Stromal cell of bone marrow (primary cell): ENCODE measurements at regions not wholly inside any gene's neighbourhood (a gene's known extent, or its start where the extent isn't known, plus 50 kb on each side); places are given as distances from the start of the nearest gene placed in this dataset.
"Not testable (repeated sequence)": the region's sequence is repeated elsewhere in the genome, so short reads cannot be mapped to it uniquely, and the experiment has no call there.

Experiments
- DNase-seq: peaks from one replicate; pipeline ENCODE4 v3.0.0-alpha.2; 2012; ENCODE audit warnings: low read depth

DNA sequence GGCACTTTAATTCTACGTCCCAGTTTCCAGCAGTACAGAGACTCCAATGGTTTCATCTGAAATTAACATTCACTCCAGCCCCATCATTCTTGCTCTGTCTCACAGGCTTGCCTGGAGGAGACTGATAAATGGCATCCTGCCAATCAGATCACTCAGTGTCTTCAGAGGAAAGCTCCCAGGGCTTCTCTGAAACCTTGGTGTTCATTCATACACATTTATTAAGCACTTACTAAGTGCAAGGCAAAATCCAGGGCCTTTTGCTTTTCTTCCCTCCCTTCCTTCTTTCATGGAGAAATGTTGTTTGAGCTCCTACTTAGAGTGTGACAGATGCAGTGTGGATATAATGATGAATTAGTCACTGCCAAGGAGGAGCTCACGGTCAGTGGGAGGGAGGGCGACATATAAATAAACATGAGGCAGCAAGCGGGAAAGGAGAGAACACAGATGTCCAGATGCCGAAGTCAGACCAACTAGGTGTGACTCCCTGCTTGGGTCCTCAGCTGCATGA lies 106.7 kb upstream of the DTNBP1 start:
- no peak for DNase-seq

DNA sequence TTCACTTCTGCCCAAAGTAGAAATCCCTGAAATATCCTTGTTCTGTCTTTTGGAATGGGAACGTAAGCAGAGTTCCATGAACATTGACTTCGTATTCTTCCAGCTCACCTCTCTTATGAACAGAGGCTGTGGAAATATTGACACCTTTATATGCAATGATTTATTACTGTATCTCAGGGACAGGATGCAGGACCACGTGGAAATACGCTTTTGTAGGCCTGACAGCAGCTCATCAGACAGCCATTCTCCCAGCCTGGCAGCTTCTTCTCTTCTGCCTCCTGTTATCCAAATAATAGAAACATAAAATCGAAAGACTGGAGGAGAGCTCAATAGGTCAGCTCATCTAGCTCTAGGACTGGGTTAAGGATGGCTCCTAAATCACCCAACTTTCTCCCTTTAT lies 106.2 kb upstream of the DTNBP1 start:
- DNase-seq: no peak

DNA sequence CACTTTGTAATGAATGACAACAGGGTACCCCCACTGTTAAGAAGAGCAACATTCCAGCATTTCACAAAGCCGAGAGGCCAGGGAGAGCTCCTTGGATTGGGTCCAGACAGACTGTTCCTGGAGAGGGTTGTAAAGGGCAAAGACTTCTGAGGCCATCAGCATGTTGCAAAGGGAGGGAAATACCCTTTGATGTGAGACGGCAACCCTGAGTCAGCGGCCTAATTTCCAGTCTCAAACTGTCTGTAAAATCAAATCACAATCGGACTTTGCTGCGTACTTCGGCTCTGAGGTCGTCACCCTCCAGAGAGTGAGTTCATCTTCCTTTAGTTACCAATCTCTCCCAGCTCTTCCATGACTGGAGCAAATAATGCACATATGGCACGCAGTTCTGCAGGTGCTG lies 101.0 kb upstream of the DTNBP1 start:
- peak; percentile 19 for DNase-seq

DNA sequence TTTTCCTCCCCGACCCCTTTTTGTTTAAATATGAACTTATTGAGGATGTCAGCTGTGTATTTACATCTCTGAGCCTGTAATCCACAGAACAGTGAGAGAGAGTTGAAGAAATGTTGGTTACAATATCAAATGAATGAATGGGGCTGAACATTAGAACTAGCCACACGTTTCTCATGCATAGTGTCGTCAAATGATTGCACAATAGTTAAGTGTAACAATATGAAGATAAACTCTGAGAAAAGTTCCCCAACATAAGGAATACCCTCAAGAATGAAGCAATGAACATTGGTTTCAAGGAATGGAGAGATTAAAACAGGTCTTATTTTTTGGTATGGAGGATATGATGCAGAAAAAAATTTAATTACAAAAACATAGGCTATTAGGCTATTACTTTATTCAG lies 100.5 kb upstream of the DTNBP1 start:
- no peak for DNase-seq

DNA sequence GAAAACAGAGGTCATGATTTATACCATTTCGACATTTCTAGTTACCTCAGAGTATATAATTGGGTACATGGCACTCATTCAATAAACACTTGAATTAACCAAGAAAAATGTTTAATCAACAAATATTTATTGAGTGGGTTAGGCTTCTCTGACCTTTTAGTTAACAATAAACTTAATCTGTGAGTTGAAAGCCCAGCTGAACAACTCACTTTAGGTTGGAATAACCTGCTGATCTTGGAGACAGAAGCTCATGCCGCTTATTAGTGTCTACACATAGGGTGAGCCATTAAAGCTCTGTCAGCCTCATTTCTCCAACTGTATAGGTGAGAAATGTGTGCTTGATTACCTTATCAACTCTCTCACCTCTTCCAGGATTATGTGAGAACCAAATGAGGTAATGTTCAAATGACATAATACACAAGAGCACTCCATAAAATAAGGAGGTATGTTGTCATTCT lies 98.2 kb upstream of the DTNBP1 start:
- no peak for DNase-seq

DNA sequence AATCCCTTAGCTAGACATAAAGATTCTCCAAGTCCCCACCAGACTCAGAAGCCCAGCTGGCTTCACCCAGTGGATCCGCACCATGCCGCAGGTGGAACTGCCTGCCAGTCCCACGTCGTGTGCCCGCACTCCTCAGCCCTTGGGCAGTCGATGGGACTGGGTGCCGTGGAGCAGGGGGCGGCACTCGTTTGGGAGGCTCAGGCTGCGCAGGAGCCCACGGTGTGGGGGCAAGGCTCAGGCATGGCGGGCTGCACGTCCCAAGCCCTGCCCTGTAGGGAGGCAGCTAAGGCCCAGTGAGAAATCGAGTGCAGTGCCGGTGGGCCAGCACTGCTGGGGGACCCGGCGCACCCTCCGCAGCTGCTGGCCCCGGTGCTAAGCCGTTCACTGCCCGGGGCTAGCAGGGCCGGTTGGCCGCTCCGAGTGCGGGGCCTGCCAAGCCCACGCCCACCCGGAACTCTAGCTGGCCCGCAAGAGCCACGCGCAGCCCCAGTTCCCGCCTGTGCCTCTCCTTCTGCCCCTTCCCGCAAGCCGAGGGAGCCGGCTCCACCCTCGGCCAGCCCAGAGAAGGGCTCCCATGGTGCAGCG lies 95.9 kb upstream of the DTNBP1 start:
- DNase-seq: no peak

DNA sequence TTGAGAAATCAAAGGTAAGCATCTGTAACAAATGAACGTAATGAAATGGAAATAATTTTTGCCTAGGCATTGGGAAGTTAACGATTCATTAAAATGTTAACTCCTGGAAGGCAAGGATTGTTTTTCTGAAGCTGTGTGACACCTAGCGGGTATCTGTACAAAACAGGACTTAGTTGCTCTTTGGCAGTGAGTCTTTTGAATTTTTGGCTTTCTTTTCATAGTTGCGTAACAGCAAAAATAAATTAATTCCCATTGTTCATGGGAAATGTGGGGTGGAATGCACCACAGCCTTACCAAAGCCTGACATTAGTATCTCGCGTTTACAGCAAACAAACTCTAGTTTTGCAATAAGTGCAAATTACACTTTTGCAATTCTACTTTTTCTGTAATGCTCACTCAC lies 92.7 kb upstream of the DTNBP1 start:
- DNase-seq: peak; percentile 18

DNA sequence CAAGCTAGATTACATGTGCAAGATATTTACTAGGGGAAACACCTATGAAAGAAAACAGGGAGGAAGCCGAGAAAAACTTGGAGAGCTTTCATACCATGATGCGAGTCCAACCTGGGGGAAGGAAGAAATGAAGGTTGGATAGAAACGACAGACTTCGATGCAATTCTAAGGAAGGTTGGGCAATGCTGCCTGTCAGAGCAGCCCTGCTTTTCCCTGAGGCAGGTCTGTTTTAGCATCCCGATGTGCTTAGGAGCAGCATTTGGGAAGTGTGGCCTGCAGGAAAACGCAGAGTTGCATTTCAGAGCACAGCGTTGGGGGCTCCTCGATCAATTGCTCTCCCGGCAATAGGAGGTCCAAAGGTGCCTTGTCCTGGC lies 91.9 kb upstream of the DTNBP1 start:
- no peak for DNase-seq

DNA sequence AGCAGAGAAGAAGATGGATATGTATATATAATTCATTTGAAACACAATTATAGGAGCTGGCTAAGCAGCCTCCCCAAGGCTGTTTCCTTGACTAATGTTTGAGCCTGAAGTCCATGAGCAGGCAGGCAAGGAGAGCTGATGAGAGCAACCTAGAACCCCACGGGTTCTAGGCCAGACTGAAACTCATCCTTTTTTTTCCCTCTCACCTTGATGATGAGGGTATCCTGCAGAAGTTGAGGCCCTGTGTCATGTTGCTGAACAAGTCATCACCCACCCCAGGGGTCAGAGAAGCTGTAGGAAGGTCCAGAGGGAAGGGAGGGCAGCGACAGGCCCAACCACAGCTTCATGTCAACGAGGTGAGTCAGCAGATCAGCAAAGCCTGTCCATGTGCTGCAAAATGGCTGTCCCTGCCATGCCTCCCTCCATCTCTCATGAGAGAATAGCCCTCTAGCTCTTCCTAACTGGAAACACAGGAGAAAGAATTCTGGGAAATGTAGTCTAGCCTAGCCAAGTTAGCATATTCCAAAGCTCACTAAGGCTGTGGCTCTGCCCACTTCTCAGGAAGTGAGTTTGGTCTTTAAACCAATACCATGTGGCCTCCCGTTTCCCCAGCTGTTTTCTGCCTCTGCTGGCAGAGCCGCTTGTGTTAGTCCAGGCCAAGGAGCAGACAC lies 91.3 kb upstream of the DTNBP1 start:
- DNase-seq: peak; percentile 13

DNA sequence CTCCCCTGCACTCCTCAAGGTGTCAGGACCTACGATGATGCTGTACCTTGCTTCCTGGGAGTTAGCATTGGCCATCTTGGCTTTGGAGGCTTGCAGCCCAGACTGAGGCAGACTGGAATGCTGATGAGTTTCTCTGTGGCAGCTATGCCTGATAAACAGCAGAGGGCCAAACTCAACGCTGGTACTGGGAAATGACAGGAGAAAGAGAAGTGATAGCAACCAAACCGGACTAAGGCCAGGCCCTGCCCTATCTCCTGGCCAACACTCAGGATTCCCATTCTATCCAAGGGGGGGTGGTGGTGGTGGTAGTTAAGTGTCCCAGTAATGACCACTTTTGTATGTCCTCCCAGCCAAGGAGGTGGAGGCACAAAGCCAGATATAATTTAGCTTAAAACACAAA lies 90.0 kb upstream of the DTNBP1 start:
- no peak for DNase-seq

DNA sequence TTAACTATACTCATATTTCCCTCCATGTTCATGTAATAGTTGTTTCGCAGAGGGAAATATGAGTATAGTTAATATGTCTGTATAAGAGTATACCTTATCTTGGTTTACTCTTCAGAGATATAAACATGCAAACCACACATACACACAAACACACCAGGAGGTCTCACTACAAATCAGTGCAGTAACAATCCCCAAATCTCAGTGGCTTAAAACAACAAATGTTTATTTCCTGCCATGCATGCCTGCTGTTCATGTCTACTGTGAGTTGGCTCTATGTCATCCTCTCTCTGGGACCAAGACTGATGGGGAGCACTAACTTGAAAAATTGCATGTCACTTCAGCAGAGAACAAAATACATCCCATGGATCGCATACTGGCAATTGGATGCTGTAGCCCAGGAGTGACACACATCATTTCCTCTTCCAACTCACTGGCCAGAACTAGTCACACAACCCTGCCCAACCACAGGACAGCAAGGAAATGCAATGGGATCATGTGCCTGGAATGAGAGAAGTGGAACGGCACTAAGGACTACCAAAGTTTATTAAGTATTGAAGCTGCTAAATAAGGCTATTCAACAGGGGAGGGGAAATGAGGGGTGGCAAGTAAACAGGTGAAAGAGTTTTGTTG lies 89.0 kb upstream of the DTNBP1 start:
- DNase-seq: no peak

DNA sequence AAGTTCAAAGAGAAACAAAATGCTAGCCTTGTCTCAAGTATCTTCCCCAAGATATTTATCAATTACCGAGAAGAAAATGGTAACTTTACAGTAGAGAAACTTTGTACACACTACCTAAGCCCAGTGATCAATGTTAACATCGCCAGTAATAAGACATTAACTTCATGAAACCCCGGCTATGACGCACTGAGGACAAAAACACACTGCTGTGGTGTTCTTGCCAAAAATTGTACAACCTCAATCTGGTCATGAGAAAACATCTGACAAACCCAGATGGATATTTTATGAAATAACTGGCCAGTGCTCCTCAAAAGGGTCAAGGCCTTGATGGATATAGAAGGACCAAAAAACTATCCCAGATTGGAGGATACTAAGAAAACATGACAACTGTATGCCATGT lies 85.5 kb upstream of the DTNBP1 start:
- DNase-seq: no peak

DNA sequence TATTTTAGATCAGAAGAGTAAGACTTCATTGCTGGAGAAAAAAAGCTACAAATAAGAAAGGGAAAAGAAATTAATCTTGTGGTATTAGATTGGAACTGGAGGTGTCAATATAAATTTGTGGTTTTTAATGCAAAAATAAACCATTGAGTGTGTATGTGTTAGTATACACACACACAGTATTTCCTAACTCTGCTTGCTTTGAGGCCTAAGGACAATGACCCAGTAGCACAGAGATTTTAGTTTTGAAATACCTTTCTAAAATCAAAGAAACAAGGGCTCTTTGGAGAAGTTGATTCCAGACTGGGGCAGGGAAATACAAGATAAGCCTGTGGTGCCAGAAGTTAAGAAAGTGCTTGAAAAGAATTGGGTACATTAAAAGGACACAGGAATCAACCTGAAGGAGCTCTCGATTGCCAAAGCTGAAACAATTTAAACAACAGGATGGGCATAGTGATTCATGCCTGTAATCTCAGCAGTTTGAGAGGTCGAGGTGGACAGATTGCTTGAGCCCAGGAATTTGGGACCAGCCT lies 84.6 kb upstream of the DTNBP1 start:
- DNase-seq: no peak

DNA sequence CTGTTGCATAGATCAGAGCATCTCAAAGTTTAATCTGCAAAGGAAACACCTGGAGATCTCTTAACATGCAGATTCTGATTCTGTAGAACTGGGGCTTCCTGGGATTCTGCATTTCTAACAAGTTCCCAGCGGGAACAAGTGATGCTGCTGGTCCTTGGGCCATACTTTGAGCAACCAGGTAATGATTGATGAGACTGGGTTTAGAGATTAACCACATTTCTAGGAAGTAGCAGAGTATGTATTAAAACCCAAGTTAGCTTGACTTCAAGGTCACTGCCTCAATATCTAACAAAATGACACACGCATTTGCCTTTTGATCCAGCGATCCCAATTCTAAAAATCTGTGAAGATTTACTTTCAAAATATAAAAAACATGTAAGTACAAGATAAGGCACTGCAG lies 83.0 kb upstream of the DTNBP1 start:
- DNase-seq: no peak

DNA sequence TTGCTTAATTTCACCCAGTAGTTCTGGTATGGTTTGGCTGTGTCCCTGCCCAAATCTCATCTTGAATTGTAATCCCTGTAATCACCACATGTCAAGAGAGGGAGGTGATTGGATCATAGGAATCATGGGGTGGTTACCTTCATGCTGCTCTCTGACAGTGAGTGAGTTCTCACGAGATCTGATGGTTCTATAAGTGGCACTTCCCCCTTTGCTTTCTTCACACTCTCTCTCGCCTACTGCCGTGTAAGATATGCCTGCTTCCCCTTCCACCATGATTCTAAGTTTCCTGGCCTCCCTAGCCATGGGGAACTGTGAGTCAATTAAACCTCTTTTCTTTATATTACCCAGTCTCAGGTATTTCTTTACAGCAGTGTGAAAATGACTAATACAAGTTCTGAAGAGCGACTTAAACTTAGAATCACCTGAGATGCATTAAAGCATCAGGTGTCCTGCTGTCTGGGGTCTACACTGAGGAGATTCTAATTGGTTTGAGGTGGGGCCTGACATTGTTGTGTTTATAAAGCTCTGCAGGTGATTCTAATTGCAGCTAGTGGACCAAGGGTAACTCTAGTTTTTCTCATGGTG lies 82.1 kb upstream of the DTNBP1 start:
- DNase-seq: no peak

DNA sequence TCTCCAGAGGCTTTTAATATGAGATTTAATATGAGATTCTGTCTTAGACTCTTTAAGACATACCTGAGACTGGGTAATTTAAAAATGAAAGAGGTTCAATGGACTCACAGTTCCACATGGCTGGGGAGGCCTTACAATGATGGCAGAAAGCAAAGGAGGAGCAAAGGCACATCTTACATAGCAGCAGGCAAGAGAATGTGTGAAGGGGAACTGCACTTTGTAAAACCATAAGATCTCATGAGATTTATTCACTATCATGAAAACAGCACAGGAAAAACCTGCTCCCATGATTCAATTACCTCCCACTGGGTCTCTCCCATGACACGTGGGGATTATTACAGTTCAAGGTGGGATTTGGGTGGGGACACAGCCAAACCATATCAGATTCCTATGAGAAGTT lies 79.2 kb upstream of the DTNBP1 start:
- DNase-seq: not testable (repeated sequence)

DNA sequence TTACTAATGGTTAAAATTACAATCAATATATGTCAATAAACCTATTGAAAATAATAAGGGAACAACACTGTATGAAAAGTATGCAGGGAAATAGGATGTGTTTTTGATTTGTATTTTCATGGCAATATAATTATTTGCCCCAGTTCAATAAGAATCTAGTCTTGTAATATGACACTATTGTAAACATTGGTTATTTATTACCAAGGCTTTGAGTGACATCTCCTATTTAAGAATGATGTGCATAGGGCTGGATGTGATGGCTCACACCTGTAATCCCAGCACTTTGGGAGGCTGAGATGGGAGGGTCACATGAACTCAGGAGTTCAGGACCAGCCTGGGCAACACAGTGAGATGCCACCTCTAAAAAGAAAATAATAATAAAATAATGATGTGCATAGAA lies 78.6 kb upstream of the DTNBP1 start:
- no peak for DNase-seq

DNA sequence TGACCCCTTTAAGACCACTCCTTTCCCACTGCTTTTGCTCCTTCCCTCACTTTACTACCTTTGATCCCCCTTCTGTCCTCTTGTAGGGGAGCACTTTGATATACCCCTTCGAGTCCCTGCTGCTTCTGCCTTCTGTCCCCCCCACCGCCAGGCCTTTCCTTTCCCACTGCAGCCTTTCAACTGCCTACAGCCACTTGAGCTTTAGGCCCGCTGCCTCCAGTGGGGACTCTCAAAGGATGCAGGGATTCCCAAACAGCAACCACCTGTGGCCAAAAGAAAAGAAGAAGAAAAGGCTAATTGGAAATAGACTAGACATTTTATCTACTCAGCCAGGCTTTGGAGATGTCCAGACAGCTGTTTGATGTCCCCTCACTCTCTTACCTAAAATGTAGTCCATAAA lies 77.0 kb upstream of the DTNBP1 start:
- no peak for DNase-seq

DNA sequence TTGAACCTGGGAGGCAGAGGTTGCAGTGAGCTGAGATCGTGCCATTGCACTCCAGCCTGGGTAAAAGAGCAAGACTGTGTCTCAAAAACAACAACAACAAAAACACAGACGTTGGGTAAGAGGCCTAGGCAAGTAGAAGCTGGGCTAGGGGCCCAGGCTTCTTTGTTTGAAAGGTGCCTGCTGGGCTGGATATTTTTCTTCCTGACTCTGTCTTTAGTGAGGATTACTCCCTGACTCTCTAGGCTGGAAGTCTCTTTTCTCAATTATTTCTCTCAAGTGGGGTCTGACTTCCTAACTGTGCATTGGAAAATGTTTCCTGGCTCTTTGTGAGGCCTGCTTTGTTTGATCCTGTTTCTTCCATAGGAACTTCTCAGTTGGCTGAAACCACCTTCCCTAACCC lies 76.5 kb upstream of the DTNBP1 start:
- no peak for DNase-seq

DNA sequence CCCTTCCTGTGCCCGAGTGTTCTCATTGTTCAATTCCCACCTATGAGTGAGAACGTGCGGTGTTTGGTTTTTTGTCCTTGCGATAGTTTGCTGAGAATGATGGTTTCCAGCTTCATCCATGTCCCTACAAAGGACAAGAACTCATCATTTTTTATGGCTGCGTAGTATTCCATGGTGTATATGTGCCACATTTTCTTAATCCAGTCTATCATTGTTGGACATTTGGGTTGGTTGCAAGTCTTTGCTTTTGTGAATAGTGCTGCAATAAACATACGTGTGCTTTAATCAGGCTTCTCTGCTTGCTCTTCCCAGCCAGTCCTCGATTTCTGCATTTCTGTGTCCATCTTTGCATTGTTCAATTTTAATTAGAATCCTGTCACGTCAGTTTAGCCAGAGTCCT lies 75.4 kb upstream of the DTNBP1 start:
- DNase-seq: not testable (repeated sequence)

DNA sequence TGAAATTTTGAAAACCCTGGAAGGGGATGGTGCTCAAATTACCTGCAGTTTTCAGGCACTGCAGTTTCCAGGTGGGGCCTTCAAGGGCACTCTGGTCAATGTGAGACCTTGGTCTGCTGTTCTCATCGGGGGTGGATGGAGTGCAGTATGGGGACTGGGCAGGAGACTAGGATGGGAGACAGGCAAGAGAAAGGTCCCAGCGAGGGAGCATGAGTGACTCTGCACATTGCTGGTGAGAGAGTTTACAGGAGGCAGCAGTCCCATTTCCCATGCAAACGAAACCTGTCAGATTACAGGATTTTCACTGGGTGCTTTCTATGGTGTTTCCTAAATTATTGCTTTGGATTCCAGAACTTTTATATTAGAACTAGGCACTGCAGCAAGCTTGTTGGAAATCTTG lies 73.5 kb upstream of the DTNBP1 start:
- DNase-seq: no peak

DNA sequence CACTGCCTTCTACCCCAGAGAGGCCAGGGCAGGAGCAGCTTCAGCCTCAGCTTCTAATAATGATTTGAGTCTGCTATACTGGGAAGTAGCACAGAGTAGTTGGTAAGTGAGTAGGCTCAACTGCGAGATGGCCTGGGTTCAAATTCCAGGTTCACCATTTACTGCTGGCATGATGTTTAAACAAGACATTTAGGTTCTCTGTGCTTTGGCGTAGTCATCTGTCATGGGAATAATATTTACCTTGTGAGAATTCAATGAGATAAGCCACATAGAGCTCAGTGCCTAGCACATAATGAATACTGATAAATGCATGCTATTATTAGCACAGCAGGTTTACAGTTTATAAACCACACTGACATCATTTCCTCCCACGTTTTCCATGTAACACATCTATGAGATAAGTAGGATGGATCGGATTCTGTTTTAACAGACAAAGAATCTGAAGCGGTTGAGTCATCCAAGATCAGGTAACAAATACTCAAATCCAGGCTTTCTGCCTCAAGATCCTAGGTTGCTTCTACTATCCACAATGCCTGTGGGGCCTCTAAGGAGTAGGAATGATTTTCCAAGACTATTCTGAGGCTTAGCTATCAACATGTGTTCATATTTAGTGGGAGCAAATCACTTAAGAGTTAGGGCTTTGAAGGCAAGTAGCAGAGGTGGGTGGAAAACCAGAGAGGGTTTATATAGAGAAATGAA lies 72.9 kb upstream of the DTNBP1 start:
- DNase-seq: no peak
